ACHN (cell line): ENCODE measurements at regions not wholly inside any gene's neighbourhood (a gene's known extent, or its start where the extent isn't known, plus 50 kb on each side); places are given as distances from the start of the nearest gene placed in this dataset.

Experiments
- DNase-seq: peaks from one replicate; pipeline ENCODE4 v3.0.0-alpha.2; 2015
- in situ Hi-C: cut with HindIII; loops from 2 replicates; pipeline ENCODE4 v1.10.0; 2017; ENCODE audit warnings: low sequenced_read_pairs, low pct_ligation_motif_present, low pct_unique_long_range_greater_than_20kb

DNA sequence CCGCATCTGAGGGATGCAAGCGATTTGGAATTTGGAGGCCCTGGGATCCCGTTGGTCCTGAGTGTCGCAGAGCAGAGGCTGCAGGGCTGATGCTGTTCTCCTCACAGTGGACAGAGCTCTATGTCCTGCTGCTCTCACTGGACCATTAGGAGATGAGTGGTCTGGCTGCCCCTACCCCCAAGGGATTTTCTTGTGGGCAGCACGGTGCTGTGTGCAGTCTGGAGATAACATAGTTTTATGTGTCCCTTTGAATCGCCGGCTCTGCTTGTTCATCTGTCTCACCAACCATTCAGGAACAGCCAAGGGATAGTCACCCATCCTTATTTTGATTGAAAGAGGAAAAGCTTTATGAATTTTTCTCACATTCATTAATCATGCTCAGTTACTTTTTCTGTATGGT is 49.9 kb downstream of the CHRM3 start:
- DNase-seq: no peak
- in situ Hi-C loops: no loop called here

DNA sequence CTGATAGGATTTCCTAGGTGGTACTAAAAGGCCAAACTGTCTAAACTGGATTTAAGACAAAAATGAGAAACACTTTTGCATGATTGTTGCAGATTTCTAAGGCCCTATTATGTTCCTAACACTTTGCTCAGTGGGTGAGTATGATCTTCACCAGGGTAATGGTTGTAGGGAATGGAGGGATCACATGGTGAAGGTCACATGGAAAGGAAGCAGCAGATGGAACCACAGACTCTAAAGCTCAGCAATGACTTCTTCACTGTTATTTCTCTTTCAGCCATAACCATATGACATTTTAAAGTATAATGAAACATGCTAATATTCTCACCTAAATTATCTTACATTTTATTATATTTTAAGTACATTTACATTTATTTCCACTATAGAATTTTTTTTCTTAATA is 51.5 kb downstream of the CHRM3 start:
- in situ Hi-C loops: no loop called here

DNA sequence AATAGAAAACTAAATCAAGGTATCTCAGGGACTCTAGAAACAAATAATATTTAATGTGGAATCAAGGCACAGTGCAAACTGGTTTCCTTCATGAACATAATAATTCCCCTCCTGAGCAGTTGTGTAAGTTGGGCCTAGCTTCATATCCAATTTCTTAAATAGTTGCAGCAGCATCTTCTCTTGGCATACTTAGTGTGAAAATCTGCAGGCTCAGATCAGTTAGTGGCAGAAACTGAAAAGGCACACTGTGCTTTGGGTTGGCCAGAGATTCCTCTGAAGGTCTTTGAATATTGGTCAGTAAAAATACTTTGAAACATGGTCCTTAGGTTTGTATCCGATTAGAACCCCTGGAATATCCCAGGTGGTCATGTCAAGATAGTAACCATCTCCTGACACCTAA is 52.5 kb downstream of the CHRM3 start:
- in situ Hi-C loops: no loop called here
- DNase-seq: no peak

More for the DNA sequence above, 51.5 kb downstream of the CHRM3 start:
- DNase-seq: no peak

DNA sequence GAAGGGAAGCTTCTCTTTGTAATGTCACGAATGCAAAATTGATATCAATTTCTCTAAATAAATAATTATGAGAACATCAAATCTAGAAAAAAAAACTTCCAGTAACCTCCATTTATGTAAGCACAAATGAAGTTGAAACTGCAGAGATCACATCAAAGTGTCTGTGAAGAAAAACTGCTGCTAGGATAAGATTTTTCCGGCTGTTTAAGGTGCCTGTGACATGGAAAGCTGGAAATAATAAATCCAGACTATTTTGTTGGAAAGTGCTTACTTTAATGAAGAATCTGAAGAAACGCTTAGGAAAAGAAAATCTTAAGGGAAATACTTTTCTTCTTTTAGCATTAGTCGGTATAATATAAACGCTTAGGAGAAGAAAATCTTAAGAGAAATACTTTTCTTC is 57.0 kb downstream of the CHRM3 start:
- no peak for DNase-seq
- in situ Hi-C loops: no loop called here

DNA sequence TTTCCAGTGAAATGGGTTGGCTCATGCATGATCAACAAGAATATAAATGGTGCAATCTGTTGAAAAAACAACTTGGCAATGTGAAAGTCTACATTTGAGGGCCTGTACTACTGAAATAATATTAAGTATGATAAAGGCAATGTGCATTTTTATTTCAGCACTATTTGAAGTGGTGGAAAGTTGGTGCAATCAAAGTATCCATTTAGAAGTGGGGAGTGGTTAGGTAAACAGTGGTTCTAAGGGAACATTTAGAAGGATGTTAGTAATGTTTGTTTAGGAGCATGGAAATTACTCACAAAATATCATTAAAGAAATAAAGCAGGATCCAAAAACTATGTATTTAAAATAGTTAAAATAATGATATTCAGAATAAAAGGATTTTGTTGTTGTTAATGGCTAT is 60.2 kb downstream of the CHRM3 start:
- no peak for DNase-seq
- in situ Hi-C loops: no loop called here

DNA sequence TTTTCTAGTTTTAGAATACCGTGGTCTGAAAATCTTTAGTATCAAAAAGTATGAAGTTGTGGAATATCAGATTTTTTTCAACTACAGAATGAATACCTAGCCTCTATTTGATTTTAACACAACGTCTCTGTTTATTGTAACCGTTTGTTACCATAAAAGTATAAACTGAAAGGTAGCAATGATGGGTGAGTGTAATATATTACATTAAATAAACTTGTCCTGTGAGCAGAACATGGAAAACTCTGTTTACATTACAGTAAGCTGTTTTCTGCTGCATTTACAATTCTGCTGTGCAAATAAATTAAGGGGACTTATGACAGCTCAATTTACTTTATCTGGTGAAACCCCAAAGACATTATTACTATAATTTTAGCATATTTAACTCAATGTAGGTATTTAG is 62.5 kb downstream of the CHRM3 start:
- in situ Hi-C loops: no loop called here

DNA sequence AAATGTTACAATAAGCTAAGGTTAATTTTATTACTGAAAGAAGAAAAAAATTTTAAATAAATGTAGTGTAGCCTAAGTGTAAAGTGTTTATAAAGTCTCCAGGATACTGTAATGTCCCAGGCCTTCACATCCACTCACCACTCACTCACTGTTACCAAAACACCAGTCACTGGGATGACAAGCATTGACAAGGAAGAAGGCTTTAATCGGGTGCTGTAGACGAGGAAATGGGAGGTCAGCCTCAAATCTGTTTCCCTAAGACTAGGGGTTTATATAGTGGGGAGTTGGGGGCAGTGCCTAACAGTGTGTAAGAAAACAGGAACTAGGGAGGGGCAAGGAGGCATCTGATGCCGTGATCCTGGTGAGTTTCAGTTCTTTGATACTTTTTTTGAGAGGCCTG is 69.4 kb downstream of the CHRM3 start:
- in situ Hi-C loops: no loop called here
- no peak for DNase-seq

More for the DNA sequence above, 62.5 kb downstream of the CHRM3 start:
- no peak for DNase-seq

DNA sequence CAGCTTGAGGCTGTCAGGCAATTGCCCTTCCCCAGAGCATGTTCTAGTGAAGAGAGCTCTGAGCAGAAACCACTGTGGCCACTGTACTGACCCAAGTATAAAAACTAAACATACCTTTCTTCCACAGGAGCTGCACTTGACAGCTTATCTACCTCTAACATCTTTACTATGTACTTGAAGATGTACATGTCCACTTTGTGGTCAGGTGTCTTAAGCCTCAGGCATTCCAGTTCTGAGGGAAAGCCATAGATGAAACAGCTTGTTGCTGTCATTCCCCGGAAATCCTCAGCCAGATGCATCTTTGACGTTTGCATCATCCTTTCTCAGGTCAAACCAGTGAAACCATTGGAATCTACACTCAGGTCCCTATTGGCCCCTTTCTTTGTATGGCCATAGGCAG is 70.4 kb downstream of the CHRM3 start:
- in situ Hi-C loops: no loop called here
- no peak for DNase-seq

DNA sequence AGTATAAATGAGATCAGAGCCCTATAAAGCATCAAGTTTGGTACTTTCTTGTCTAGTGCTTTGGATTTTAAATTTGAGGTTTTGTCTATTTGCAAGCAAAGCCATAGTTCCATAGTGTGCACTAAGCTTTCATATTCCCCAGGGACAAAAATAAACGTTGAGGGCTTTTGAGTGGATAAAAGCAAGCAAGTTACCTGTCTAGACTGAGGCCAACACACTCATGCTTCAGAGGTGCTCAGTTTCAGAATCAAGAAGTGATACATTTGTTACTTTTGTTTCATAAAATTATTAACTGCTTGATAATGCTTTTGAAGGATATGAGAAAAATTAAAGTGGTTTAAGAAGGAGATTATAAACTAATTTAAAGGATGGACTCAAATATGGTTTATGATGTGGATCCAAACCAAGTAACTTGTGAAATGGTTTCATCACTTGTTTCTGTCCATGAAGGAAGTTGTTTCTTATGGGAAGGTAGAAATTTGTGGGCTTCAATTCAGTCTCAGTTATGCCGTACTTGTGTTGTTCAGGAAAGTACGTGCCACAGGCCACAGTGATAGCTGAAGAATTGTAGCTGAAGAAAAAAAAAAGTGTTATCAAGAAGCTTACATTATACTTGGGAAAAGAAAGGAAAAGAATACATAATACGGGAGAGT is 71.2 kb downstream of the CHRM3 start:
- DNase-seq: no peak
- in situ Hi-C loops: no loop called here

DNA sequence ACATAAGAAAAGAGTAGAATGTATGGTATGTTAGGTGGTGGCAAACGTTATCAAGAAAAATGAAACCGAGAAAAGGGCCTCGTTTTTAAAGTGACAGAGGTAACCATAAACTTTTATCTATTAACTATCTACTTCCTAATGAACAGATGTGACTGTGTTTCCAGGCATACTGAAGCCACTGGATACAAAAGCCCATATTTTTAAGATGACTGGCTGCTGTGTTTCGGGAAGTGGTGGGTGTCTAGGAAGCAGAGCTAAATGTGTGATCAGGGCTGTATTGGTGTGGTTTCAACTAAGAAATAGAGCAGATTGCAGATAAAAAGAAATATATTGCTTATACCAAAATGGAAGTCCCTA is 71.8 kb downstream of the CHRM3 start:
- no peak for DNase-seq
- in situ Hi-C loops: no loop called here

DNA sequence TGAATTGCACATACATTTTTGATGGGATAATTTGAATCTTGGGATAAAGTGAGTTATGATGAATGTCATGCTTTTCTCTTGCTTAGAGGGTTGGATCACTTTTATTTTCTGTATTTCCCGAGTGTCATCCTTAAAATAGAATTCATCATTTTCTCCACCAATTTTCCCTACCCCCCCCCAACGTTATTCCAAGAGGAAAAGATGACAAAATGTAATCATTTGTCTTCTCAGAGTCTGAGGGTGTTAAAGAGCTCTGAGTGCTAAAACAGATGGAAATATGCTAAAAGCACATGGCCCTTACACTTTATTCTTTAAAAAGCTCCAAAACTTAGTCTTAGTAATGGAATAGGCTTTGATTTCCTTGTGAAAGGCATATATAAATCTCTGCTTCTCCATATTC is 81.4 kb downstream of the CHRM3 start:
- DNase-seq: no peak
- in situ Hi-C loops: no loop called here

DNA sequence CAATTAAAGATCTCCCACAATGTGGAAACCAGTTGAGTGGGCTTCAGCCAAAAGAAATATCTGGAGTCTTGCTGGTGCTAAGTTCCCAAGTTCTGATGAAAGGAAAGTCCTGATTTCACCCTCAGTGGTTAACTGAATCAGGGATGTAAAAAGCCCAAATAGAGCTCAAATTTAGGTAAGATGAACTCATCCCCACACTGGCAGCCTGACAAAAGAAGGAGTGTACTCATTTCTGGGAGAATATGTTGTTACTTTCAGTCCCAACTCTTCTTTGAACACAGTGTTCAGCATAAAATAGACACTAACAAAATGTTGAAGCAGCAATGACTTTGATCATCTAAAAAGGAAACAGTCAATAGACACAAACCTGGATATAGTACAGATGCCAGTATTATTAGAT is 91.7 kb downstream of the CHRM3 start:
- in situ Hi-C loops: no loop called here

DNA sequence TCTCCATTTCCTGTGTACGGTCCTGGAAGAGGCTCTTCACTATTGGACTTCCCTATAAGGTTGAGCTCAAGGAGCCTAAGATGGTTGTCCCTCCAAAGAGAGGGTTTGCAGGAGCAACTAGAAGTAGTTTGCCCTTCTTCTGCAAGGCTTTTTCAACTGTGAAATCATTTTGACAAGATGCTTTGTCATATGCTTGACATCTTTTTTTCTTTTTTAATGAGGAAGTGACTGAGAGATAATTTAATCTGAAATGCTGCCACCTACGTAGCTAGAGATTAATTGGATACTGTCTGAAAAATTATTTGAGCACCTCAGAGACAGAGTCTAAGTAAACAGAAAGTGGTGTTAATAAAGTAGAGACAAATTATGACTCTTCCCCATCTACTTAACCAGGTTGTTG is 97.0 kb downstream of the CHRM3 start:
- no peak for DNase-seq
- in situ Hi-C loops: no loop called here

More for the DNA sequence above, 91.7 kb downstream of the CHRM3 start:
- DNase-seq: no peak

DNA sequence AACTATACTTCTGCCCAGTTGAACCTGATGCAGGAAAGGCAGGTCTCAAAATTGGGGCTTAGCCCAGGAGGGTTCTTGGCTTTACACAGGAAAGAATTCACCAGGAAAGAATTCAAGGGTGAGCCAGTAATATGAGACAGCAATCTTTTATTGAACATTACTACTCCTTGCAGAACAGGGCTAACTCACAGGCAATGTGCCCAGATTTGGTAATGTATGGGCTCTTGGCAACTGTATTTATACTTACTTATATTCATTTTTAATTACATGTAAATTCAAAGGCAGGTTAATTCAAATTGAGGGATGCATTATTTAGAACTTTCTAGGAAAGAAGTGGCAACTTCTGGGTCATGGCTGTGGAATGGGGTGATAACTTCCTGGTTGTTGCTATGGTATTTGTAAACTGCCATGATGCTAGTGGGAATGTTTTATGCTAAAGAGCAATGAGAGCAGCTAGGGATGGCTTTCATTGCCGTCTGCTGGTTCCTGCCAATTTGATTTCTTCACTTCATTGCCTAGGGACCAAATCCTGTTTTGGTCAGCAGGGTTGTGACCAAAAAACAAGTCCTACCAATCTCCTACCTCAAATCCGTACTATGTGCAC is 107.5 kb downstream of the CHRM3 start:
- in situ Hi-C loops: no loop called here
- DNase-seq: no peak

DNA sequence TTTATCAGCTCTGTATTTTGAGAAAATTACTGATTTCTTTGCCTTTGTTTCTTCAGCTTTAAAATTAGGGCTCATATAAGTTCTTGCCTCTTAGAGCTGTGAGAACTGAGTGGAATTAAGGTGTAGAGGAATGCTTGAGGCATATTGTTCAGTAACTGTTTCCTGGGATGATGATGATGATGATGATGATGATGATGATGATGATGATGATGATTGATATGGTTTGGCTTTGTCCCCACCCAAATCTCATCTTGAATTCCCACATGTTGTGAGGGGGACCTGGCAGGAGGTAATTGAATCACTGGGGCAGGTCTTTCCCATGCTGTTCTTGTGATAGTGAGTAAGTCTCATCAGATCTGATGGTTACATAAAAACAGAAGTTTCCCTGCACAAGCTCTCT is 118.7 kb downstream of the CHRM3 start:
- in situ Hi-C loops: no loop called here
- DNase-seq: no peak

DNA sequence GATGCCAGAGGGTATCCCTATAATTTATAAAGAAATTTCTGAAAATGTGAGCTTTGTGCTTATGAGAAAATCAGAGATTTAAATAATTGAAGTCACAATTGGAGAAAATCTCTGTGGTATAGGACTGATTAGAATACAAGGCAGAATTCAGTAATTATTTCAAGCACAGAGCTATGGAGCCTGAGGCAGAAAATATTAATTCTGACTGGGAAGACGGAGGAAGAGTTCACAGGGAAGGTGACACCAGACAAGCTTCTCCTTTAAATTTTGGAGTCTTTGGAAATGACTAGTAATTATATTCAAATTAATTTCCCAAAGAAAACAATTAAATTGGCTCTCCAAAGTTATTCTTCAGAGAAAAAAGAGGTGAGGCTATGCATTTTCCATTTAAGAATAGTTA is 121.5 kb downstream of the CHRM3 start:
- no peak for DNase-seq
- in situ Hi-C loops: no loop called here

DNA sequence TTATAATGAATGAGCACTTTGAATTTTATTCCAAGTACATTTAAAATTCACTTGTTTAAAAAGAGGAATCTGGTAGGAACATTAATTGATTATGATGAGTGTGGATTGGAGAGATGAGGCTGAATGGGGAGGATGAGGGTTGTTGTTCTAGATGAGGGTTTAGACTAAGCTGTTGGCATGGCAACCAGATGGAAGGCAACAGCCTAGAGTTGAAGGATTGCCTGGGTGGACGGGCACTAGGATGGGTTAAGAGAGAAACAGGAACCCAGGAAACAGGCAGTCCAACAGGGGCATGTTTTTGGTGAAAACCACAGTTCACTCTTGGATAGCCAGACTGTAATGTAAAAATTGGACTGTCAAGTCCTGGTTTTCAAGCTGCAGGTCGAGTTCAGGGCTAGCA is 125.5 kb downstream of the CHRM3 start:
- in situ Hi-C loops: no loop called here
- no peak for DNase-seq

DNA sequence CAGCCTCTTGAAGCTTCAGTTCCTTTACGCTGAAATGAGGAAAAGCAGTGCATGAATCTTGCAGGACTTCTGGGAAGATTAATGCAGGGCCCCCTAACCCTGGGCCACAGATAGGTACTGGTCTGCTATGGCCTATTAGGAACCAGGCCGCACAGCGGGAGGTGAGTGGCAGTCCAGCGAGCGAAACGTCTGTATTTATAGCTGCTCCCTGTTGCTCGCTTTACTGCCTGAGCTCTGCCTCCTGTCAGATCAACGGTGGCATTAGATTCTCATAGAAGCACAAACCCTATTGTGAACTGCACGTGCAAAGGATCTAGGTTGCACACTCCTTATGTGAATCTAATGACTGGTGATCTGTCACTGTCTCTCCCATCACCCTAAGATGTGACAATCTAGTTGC is 130.2 kb downstream of the CHRM3 start:
- no peak for DNase-seq
- in situ Hi-C loops: no loop called here

DNA sequence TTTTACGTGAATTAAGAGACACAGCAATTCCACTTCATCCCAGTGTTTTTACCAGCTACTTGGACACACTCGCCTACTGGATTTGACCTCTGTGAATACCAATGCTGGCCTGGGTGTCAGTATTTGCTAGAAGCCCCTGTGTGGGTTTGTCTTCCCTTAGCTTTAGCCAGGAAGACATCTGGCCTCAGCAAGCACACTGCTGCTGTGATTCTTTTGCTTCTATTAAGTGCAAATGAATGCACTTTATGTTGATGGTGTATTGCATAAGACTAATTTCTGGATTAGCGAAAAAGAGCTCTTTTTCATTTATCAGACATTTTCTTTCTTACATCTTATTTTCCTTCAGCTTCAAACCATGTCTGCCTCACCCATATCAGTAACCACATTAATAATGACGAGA is 140.0 kb downstream of the CHRM3 start:
- in situ Hi-C loops: no loop called here
- DNase-seq: no peak

DNA sequence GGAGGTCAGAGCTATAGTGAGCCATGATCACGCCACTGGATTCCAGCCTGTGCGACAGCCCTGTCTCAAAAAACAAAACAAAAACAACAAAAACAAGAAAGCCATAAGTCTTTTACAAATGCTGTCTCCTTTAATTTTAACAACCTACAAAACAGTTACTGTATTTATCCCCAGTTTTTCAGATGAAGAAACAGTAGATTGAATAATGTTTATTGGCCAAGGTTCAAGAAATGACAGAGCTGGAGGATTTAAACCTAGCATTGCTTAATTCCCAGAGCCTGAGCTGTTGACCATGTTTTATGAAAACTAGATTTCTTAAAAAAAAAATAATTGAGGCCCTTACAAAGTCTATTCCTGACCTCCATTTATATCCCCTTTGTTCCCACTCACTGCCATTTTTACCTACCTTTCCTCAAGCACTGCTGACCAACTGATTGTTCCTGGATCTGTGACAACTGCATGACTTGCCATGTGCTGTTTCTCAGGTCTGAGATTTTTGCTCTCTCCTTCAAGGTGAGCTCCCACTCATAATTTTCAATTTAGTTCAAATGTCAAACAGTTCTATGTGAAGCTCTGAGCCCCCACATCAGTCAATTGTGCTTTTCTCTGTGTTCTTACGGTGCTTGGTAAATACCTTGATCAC is 140.8 kb downstream of the CHRM3 start:
- in situ Hi-C loops: no loop called here
- no peak for DNase-seq
